GM23338 (cell line): ENCODE measurements at regions not wholly inside any gene's neighbourhood (a gene's known extent, or its start where the extent isn't known, plus 50 kb on each side); places are given as distances from the start of the nearest gene placed in this dataset.

ENCODE experiments used
- EZH2 ChIP-seq: fragments of 200-600 bp; sonication (generic); IDR thresholded peaks from one replicate; pipeline ENCODE4 v1.8.0; 2017; ENCODE audit warnings: antibody characterized with exemption, mild to moderate bottlenecking, low read depth; ENCODE audit not compliant: unreplicated experiment
- TF ChIP-seq, protein P1 (sequence below), 2 experiments: fragments of 200-600 bp in 1 of 2; sonication (generic) in 1 of 2; conservative IDR thresholded peaks; 2 replicates each; pipeline versions ENCODE4 v1.5.1 to v1.6.1; 2016 to 2017; ENCODE audit warnings: antibody characterized with exemption in 2 of 2, low read depth in 2 of 2, mild to moderate bottlenecking in 2 of 2, moderate library complexity in 1 of 2

DNA sequence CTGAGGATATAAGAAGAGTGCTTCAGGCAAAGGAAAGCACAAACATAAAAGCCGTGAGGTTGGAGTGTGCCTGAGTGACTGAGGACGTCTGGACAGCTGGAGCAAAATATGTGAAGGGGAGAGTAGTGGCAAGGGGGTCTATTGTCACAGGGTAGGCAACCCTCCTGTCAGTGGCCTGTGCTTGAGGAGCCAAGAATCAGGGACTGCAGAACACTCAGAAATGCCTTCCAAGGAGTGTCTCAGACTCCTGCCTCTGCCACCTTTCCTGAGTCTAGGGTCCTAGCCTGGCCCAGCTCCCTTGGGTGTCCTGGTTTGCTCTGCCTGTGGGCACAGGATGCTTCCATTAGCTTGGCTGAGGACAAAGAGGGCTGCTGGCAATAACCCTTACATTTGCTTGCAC is 152.5 kb upstream of the PJA1 start:
- TF ChIP-seq, protein P1, sequence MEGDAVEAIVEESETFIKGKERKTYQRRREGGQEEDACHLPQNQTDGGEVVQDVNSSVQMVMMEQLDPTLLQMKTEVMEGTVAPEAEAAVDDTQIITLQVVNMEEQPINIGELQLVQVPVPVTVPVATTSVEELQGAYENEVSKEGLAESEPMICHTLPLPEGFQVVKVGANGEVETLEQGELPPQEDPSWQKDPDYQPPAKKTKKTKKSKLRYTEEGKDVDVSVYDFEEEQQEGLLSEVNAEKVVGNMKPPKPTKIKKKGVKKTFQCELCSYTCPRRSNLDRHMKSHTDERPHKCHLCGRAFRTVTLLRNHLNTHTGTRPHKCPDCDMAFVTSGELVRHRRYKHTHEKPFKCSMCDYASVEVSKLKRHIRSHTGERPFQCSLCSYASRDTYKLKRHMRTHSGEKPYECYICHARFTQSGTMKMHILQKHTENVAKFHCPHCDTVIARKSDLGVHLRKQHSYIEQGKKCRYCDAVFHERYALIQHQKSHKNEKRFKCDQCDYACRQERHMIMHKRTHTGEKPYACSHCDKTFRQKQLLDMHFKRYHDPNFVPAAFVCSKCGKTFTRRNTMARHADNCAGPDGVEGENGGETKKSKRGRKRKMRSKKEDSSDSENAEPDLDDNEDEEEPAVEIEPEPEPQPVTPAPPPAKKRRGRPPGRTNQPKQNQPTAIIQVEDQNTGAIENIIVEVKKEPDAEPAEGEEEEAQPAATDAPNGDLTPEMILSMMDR (conservative IDR thresholded peaks at IDR 0.05; ENCODE audit: low read depth in 2 of 2): no peak
- no peak for TF ChIP-seq EZH2
